NCI-H2171 treated with DMSO at 0.1 percent for 48 hours (cell line): ENCODE measurements at regions not wholly inside any gene's neighbourhood (a gene's known extent, or its start where the extent isn't known, plus 50 kb on each side); places are given as distances from the start of the nearest gene placed in this dataset.
"Not testable (repeated sequence)": the region's sequence is repeated elsewhere in the genome, so short reads cannot be mapped to it uniquely, and the experiment has no call there.

Source experiments
- DNase-seq: peaks from one replicate; lab custom pipeline; 2025; lab: John Stamatoyannopoulos, UW

DNA sequence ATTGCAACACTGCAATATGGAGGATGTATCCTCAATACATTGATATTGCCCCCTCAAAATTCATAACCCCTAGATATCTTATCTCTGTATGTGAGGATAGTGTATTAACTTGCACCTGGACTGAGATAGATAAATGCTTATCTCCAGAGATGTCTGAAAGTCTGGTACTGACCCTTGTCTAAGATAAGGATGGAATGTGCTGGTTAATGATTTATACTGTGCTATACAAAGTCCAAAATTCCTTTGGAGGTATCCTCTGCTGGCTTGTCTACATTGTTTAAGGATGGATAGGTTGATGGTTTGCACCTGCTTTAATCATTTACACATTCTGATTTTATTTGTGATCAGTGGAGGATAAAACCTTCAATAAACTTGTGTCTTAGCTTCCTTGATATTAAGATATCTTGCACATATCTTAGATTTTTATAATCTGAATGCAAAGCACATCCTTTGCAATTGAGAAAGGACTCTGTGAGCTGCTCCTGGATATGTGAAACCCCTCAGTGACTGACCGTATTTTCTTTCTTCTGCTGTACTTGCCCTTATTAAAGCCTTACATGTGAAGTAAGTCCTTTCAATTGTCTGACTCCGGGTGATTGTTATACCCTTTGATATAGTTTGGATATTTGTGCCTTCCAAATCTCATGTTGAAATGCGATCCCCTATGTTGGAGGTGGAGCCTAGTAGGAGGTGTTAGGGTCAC is 430.3 kb upstream of the MAOA start:
- DNase-seq: no peak

DNA sequence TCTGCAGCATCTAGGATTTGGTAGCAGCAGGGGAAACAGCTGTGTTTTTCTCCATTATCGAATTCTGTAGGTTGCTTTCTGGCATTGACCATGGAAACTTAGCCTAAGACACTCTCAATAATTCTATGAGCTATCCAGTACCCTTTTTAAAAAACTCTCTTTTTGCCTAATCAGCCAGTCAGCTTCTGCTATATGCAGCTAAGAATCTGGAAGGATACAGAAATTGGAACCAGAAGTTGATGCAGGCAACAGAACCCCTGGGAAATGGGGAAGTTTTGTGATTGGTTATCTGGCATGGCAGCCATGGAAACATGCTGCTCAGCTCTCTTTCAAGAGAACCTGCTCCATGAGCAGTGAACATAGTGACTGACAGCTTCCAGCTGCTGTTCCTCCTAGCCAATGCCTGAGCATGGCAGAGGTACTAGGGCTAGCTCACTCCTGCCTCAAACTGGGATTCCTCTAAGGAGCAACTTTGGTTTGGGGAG is 417.6 kb upstream of the MAOA start:
- DNase-seq: no peak

DNA sequence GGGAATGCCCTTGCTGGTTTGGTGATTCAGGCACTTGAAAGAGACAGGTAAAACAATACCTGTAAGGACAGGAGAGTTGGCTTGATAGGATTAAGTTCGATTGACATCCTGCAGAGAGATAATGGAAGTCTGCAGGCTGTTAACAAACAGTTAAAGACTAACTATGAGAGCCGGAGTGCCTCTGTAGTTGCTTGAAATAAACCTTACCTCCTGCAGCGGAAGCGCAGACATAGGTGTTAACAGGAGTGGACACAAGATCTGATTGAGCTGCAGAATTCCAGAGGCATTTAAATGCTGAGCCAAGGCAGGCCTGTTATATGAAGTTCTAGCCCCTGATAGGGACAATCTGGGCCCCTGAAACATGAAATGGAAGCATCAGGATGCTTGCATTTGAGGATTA is 416.7 kb upstream of the MAOA start:
- no peak for DNase-seq

DNA sequence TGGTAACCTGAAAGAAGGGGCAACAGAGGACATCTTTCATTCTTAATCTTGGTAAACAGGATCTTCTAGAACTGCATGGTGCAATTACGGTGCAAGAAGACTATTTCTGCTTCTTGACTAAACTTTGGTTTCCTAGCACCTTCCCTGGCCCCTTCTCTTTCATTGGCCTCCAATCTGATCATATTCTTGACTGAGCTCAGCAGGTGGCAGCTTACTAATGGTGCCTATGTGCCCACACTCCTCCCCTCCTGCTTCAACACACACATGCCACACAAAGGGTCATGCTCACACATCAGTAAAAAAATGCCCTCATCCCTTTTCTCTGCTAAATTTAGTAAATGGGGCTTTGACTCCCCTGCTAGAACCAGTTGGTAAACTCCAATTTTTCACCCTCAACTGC is 400.5 kb upstream of the MAOA start:
- no peak for DNase-seq

GRCh38 chrX:43266487-43266886 is 389.6 kb upstream of the MAOA start:
- DNase-seq: no peak

- no peak for DNase-seq
Observed at GRCh38 chrX:43267652-43268051, 388.4 kb upstream of the MAOA start.

- DNase-seq: no peak
Observed at GRCh38 chrX:43269201-43269600, 386.9 kb upstream of the MAOA start.

DNA sequence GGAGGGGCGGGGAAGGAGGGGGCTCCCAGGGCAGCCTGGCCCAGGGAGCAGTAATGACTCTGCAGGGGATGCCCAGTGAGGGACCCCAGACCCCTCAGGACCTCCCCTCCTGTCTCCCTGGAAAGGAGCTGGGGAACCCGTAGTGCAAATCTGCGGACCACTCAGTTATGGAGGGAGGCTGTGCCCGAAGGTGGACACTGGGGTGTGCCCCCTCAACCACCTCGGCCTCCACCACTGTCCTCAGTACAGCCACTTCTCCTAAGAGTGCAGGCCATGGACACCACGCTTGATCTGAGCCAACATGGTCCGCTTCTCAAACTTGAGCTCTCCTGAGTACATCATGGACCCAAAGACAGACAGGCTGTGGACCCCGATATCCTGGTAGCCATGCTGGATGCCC is 378.2 kb upstream of the MAOA start:
- no peak for DNase-seq

DNA sequence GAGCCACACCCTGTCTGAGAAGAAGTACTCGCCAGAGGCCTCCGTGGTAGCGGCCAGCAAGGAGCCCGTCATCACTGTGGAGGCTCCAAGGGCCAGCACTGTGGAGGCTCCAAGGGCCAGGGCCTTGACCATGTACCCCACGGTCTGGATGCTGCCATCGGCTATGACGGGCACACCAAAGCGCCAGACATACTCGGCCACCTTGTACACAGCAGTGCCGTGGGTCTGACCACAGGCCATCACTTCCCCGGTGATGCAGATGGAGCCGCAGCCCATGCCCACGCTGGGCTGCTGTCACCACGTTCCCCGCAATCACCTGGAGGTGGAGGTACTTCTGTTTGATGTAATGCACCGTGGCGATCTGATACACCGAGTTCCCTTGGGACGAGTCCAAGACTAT is 377.7 kb upstream of the MAOA start:
- no peak for DNase-seq

- no peak for DNase-seq
Observed at GRCh38 chrX:43279341-43279808, 376.7 kb upstream of the MAOA start.

- DNase-seq: no peak
Observed at GRCh38 chrX:43283187-43283586, 372.9 kb upstream of the MAOA start.

GRCh38 chrX:43311625-43312024 is 344.5 kb upstream of the MAOA start:
- DNase-seq: not testable (repeated sequence)

DNA sequence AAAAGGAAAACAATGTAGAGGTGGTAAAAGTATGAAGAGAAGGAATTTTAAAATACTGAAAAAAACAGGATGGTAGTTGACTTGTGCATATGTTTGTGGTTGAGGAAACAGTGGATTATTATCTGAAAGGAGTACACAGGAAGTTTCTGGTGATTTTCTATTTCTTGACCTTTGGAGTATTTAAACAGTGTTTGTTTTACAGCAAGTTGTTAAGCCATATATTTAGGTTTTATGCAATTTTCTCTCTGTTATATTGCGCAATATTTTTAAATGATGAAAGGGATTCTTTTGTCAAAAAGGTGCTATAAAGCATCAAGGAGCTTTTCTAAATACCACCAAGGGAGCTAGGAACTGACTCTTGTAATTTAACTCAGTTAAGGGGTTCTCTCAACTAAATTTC is 343.1 kb upstream of the MAOA start:
- no peak for DNase-seq

DNA sequence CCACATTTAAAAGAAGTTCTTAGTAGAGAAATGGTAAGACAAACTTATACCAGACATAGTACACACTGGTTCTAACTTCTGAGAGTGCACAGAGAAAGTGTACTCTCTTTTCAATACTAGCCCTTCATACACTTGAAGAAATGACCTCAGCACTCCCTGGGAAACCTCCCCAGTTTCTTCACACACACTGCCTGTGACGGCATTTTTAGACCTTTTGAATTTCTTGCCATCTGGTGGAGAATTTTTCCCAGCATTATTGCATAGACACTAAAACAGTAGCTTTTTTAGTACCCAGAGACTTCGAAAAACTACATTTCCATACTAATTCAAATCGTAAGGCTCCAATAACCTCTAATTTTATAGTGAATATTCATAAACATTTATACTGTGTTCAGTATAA is 341.6 kb upstream of the MAOA start:
- no peak for DNase-seq

- no peak for DNase-seq
Observed at GRCh38 chrX:43315622-43316021, 340.5 kb upstream of the MAOA start.

DNA sequence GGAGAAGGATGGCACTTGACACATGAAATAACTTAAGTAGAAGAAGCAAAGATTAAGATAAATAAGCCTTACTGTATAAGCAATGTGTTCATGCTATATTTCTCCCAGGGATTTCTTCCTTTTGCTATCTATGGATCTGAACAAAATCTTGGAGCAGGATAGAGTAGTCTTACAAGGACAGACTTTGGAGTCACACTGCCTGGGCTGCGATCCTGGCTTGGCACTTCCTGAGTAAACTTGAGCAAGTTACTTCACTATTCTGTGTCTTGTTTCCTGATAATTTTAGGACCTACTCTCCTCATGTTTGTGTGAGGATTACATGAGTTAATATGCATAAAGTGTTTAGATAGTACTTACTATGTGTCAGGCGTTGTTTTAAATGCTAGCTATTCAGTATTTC is 340.0 kb upstream of the MAOA start:
- no peak for DNase-seq

DNA sequence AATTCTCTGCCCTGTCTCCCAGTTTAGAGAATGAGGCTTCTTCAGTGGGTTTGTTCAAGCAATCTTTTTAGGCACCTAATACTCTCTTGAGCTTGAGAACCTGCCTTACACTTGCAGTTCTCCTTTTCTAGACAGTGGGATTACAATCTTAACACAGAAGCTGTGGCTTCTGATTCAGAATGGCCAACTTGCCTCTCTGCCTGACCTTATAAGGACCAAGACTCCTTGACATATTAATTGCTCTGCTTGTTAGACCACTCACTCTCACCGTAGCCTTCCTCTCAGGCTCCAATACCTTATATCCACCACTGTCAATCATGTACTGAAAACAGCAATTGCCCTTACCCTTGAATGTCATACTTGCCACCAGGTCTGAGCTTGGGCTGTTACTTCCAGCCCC is 338.7 kb upstream of the MAOA start:
- no peak for DNase-seq

DNA sequence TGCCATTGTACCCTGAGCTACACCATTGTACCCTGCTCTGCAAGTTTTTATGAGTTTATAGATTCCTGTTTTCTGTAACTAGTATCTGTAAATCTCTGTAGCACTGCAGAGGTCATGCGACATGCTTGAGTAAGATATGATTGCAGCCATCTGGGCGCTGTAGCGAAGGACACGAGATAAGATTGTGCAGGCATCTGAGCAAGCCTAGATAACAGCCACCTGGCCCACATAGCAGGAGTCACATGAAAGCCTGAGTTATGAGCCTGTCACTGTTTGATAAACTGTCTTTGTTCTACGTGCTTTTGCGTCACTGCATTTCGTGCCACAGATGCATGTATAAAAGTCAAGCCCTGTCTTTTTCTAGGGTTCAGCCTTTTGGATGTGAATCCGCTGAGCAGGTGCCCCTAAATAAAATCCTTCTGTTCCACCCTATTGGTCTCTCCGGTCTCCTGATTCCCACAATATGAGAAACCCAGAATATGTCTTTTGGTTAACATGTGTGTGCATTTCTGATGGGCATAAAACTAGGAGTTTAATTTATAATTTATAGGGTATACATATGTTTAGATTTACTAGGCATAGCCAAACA is 327.6 kb upstream of the MAOA start:
- no peak for DNase-seq

- no peak for DNase-seq
Observed at GRCh38 chrX:43333543-43333942, 322.6 kb upstream of the MAOA start.

DNA sequence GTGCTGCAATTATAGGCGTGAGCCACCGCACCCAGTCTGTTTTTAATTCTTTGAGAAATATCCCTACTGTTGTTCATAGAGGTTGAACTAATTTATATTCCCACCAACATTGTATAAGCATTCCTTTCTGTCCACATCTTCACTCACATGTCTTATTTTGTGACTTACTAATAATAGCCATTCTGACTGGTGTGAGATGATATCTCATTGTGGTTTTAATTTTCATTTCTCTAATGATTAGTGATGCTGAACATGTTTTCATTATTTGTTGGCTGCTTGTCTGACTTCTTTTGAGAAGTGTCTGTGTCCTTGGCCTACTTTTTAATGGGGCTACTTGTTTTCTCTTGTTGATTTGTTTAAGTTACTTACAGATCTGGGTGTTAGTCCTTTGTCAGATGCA is 310.9 kb upstream of the MAOA start:
- DNase-seq: no peak

GRCh38 chrX:43349363-43349762 is 306.7 kb upstream of the MAOA start:
- DNase-seq: peak; percentile 5

DNA sequence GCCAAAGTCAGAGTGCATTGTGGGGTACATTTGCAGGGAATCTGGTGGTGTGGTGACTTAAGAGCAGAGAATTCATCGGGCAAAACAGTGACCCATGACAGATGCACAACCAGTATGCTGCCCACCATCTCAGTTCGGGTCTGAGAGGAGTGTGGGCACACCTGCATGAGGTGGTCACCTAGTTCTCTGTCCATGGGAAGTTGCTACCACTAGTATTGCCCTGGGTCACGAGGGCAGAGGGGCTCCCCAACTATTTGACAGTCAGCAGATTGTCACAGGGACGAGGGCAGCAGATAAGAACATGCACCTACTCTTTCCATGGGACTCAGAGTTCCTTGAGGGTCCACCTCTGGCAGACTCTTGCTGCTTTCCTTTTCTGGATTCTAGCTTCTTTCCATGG is 305.2 kb upstream of the MAOA start:
- no peak for DNase-seq

GRCh38 chrX:43357741-43358140 is 298.4 kb upstream of the MAOA start:
- DNase-seq: no peak

DNA sequence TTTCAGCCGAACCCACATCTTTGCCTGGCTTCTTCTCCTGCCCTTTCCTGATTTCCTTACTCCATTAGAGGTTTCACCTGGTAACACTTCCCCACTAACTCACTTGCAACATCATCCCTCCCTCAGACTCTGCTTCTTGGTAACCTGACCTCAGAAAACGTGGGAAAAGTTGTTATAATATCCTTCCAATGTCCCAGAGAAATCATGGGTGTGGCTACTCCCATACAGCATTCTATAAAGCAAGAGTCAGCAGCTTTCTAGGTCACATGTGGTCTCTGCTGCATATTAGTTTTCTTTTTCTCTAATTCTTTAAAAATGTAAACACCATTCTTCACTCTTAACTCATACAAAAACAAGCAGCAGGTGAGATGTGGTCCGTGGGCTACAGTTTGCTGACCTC is 283.1 kb upstream of the MAOA start:
- no peak for DNase-seq
